K562 (cell line): ENCODE measurements at regions not wholly inside any gene's neighbourhood (a gene's known extent, or its start where the extent isn't known, plus 50 kb on each side); places are given as distances from the start of the nearest gene placed in this dataset.
A peak's percentile ranks its signal among the peaks of the same experiment; 100 is the strongest.

Experiments used
- CEBPB ChIP-seq: fragments of 450-650 bp; IDR thresholded peaks from 2 replicates; pipeline ENCODE4 v1.6.1; 2016; ENCODE audit warnings: missing genetic modification characterization, missing compliant biosample characterization
- MYC ChIP-seq, 2 experiments: fragments of 250-450 bp in 1 of 2; sonication (Bioruptor Pico) in 1 of 2; IDR thresholded peaks; 2 replicates each; pipeline versions ENCODE4 v1.5.1 to v1.6.1; 2012 to 2021; ENCODE audit warnings: low read depth in 2 of 2, borderline replicate concordance in 1 of 2, improper control_type of control experiment in 1 of 2, low read length in 1 of 2, mild to moderate bottlenecking in 1 of 2, moderate library complexity in 1 of 2
- TF ChIP-seq, protein P1 (sequence below), 3 experiments: IDR thresholded peaks in 2 of 3; conservative IDR thresholded peaks in 1 of 3; 2 replicates each; pipeline ENCODE4 v1.5.1; 2011 to 2012; ENCODE audit warnings: low read length in 3 of 3, mild to moderate bottlenecking in 3 of 3, control low read depth in 2 of 3, improper control_type of control experiment in 1 of 3, inconsistent platforms in 1 of 3, low read depth in 1 of 3, mixed read lengths in 1 of 3, moderate library complexity in 1 of 3; ENCODE audit not compliant: insufficient read depth in 2 of 3

DNA sequence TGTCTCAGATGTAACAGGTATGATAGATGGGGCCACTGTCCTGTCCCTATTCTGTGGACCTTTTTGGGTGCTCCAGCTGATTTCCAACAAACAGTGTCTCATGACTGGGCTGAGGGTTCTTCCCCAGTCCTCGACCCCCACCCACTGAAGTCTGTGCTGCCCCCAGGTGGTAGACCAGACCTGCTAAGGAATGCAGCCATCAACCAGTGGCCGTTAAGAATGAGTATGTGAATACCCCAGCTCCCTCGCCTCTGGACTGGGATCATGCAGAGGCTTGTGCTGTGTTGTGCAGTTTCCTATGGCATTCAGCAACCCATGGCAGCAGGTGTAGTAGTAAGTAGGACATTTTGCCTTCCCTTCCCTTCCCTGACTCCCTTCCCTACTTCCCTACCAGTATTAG lies 183.1 kb upstream of the KAZN start:
- TF ChIP-seq MYC (IDR thresholded peaks at IDR 0.05; ENCODE audit: low read depth, low read length) (no peak), MYC (CRISPR knock-in tag; IDR thresholded peaks at IDR 0.05; ENCODE audit: borderline replicate concordance, low read depth) (no peak), CEBPB (tag) (no peak)
- TF ChIP-seq, protein P1, sequence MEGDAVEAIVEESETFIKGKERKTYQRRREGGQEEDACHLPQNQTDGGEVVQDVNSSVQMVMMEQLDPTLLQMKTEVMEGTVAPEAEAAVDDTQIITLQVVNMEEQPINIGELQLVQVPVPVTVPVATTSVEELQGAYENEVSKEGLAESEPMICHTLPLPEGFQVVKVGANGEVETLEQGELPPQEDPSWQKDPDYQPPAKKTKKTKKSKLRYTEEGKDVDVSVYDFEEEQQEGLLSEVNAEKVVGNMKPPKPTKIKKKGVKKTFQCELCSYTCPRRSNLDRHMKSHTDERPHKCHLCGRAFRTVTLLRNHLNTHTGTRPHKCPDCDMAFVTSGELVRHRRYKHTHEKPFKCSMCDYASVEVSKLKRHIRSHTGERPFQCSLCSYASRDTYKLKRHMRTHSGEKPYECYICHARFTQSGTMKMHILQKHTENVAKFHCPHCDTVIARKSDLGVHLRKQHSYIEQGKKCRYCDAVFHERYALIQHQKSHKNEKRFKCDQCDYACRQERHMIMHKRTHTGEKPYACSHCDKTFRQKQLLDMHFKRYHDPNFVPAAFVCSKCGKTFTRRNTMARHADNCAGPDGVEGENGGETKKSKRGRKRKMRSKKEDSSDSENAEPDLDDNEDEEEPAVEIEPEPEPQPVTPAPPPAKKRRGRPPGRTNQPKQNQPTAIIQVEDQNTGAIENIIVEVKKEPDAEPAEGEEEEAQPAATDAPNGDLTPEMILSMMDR (IDR thresholded peaks at IDR 0.05 in 2 of 3, conservative IDR thresholded peaks at IDR 0.05 in 1 of 3; ENCODE audit: insufficient read depth in 2 of 3, low read depth in 1 of 3, low read length in 3 of 3): peak; percentile 53 to 65 (median 63); a peak in 5 of 6 replicates
